ENCODE measurements at regions not wholly inside any gene's neighbourhood (a gene's known extent, or its start where the extent isn't known, plus 50 kb on each side); places are given as distances from the start of the nearest gene placed in this dataset.

- TF ChIP-seq, protein P1, sequence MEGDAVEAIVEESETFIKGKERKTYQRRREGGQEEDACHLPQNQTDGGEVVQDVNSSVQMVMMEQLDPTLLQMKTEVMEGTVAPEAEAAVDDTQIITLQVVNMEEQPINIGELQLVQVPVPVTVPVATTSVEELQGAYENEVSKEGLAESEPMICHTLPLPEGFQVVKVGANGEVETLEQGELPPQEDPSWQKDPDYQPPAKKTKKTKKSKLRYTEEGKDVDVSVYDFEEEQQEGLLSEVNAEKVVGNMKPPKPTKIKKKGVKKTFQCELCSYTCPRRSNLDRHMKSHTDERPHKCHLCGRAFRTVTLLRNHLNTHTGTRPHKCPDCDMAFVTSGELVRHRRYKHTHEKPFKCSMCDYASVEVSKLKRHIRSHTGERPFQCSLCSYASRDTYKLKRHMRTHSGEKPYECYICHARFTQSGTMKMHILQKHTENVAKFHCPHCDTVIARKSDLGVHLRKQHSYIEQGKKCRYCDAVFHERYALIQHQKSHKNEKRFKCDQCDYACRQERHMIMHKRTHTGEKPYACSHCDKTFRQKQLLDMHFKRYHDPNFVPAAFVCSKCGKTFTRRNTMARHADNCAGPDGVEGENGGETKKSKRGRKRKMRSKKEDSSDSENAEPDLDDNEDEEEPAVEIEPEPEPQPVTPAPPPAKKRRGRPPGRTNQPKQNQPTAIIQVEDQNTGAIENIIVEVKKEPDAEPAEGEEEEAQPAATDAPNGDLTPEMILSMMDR (IDR thresholded peaks at IDR 0.05), result no peak
- no peak for TF ChIP-seq POLR2A (IDR thresholded peaks at IDR 0.05)
Observed at GRCh38 chr1:55363268-55363667, 148.1 kb upstream of the USP24 start.

Data from lower leg skin (tissue), 3 donors.